ENCODE measurements at regions not wholly inside any gene's neighbourhood (a gene's known extent, or its start where the extent isn't known, plus 50 kb on each side); places are given as distances from the start of the nearest gene placed in this dataset.

DNA sequence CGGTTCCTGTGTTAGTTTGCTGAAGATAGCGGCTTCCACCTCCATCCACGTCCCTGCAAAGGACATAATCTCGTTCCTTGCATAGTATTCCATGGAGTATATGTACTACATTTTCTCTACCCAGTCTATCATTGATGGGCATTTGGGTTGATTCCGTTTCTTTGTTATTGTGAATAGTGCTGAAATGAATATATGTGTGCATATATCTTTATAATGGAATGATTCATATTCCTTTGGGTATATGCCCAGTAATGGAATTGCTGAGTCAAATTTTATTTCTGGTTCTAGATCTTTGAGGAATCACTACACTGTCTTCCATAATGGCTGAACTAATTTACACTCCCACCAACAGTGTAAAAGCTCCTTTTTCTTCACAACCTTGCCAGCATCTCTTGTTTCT is 255.4 kb upstream of the CDH2 start:
- no peak for TF ChIP-seq CTCF (IDR thresholded peaks at IDR 0.05)

DNA sequence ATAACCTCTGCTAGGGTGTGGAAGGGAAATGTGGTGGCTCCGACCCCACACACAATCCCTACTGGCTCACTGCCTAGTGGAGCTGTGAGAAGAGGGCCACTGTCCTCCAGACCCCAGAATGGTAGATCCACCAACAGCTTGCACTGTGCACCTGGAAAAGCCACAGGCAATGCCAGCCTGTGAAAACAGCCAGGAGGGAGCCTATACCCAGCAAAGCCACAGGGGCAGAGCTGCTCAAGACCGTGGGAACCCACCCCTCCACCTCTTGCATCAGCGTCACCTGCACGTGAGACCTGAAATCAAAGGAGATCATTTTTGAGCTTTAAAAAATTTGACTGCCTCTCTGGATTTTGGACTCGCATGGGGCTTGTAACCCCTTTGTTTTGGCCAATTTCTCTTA is 249.0 kb upstream of the CDH2 start:
- TF ChIP-seq CTCF (IDR thresholded peaks at IDR 0.05): no peak

DNA sequence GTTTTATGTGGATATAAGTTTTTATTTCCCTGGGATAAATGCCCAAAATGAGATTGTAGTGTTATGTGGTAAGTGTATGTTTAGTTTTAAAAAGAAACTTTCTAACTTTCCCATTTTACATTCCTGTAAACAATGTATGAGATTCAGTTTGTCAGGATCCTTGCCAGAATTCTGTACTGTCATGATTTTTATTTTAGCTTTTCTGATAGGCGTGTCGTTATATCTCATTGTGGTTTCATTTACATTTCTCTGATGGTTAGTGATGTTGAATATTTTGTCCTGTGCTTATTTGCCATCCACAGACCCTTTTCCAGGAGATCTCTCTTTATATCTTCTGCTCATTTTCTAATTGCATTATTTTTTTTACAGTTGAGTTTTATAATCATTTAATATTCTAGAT is 245.6 kb upstream of the CDH2 start:
- TF ChIP-seq CTCF (IDR thresholded peaks at IDR 0.05): no peak

GRCh38 chr18:28412521-28412920 is 235.6 kb upstream of the CDH2 start:
- no peak for TF ChIP-seq CTCF (IDR thresholded peaks at IDR 0.05)

- TF ChIP-seq CTCF (IDR thresholded peaks at IDR 0.05): no peak
Observed at GRCh38 chr18:28411806-28412205, 234.9 kb upstream of the CDH2 start.

DNA sequence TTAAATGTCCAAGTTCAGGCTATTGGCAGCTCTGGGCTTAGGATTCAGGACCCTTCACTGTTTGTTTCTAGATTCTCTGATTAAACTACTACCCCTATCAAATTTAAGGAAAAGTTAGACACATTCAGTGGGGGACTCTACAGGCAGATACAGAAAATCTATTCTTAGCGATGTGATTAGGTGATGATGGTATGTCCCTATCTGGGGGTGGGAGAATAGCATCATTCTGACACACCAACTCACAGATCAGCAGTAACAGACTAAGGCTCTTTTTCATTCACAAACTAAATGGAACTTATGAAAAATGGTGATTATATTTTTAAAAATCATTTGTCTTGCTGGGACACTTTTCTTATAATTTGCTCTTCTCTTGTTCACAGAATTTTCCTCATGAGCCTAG is 232.9 kb upstream of the CDH2 start:
- TF ChIP-seq CTCF (IDR thresholded peaks at IDR 0.05): no peak

GRCh38 chr18:28408528-28408927 is 231.6 kb upstream of the CDH2 start:
- no peak for TF ChIP-seq CTCF (IDR thresholded peaks at IDR 0.05)

DNA sequence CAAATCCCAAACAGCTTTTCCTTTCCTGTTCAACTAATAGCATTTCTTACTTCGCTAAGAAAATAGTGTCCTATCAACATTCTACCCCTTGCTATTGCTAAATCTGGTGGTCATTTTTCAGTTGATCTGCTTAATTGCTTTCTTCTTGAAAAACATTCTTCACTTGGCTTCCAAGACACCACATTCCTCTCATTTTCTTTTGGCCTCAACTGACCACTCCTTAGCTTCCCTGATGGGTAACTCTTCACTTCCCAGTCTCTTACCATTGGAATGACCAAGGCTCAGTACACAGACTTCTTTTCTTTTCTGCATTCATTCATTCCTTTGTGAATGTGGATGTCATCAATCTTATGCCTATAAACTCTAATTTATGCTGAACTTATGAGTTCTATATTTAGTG is 230.8 kb upstream of the CDH2 start:
- TF ChIP-seq CTCF (IDR thresholded peaks at IDR 0.05): no peak
